ENCODE measurements at regions not wholly inside any gene's neighbourhood (a gene's known extent, or its start where the extent isn't known, plus 50 kb on each side); places are given as distances from the start of the nearest gene placed in this dataset.

DNA sequence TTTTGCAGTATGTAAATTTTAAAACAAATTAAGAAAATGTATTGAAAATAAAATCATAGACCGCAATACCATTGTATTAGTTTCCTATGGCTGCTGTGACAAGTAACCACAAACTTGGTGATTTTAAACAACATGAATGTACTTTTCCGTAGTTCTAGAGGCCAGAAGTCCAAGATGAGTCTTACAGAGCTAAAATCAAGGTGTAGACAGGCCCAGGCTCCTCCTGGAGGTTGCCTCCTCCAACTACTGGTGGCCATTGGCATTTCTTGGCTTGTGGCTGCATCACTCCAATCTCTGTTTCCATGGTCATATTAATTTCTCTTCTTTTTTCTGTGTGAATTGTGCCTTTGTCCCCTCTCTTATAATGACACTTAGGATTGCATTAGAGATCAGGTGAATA lies 59.2 kb upstream of the ETAA1 start:
- in situ Hi-C loops (cut with HindIII; ENCODE audit: low pct_unique_long_range_greater_than_20kb, low sequenced_read_pairs), result no loop called here
- DNase-seq (ENCODE audit: low read depth in 1 of 2, low spot score in 1 of 2), result no peak
- TF ChIP-seq JUND (IDR thresholded peaks at IDR 0.05; ENCODE audit: low read depth), result no peak

DNA sequence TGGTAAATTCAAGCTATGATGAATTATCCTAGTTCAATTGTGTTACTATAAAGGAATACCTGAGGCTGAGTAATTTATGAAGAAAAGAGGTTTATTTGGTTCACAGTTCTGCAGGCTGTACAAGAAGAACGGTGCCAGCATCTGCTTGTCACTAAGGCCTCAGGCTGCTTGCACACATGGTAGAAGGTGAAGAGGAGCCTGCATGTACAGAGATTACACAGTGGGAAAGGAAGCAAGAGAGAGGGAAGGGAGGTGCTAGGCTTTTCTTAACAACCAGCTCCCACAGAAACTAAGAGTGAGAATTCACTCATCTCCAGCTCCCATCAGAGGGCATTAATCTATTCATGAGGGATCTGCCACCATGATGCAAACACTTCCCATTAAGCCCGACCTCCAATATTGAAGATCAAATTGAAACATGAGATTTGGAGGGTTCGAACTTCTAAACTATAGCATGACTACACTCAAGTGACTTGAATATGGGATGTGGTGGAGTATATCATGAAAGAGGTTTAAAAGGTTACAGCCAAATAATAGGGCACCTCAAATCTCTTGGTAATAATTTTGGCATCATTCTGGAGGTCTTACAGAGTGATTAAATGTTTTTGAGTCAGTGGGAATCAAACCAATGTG lies 58.4 kb upstream of the ETAA1 start:
- in situ Hi-C loops (cut with HindIII; ENCODE audit: low pct_unique_long_range_greater_than_20kb, low sequenced_read_pairs), result no loop called here
- no peak for TF ChIP-seq JUND (IDR thresholded peaks at IDR 0.05; ENCODE audit: low read depth)
- no peak for DNase-seq (ENCODE audit: low read depth in 1 of 2, low spot score in 1 of 2)

DNA sequence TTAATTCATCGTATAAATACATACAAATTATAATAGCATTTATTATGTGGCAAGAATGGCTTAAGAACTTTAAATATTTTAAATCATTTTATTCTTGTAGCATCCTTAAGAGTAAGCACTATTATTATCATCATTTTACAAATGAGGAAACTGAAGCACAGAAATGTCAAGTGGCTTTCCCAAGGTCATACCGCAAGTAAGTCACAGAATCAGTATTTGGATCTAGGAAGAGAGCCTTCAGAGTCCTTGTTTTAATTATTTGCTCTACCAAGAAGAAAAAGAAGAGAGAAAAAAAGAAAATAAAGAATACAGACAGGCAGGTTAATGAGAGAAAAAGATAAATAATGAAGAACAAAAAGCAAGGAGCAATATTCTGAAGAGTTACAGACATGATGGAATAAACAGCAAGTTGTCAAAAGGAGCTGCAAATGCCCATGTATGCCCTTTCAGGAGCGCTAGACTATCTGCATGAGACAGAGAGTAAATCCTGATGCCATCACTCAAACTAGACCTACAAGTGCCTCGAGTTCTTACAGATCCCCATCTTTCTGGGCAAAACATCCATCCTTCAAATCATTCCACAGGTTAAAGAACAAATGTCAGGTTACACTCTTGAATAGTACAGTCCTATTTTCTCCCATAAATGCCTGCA lies 57.8 kb upstream of the ETAA1 start:
- in situ Hi-C loops (cut with HindIII; ENCODE audit: low pct_unique_long_range_greater_than_20kb, low sequenced_read_pairs), result no loop called here
- DNase-seq (ENCODE audit: low read depth in 1 of 2, low spot score in 1 of 2), result no peak
- TF ChIP-seq JUND (IDR thresholded peaks at IDR 0.05; ENCODE audit: low read depth), result no peak

DNA sequence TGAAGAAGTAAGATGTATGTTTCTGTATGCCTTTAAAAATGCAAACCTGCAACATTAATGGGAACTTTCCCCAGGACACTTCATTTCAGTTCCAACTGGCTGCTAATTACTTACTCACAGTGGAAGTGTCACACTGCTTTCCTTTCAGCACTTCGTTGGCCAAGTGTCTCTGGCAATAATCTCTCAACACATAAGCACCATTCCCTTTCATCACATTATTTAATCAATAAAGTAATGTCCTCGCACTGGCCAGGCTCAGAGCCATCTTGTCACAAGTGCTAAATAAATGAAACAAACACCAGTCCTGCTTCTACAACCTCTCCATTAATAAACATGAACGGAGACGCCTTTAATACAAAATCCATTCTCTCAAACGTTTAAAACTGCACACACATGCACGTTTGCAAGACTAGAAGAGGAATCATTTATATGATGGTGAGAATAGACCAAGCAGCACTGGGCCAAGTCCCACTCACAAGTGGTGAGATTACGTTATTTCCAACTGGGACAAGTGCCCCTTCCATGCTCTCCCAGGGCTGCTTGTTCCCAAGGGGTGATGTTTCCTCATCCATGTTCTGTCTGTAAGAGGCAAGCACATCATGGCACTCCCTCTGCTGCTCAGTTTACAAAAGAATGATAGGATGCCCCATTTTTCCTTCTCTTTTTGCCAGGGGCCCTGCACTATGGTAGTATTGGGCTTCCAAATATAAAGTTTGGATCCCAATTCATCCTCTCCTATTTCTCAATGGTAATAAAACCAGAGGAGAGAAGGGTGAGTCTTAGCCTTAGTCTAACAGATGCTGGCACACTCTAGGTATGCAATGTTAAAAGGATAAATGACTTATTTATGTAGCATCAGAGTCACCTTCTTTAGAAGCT lies 56.8 kb upstream of the ETAA1 start:
- no peak for TF ChIP-seq JUND (IDR thresholded peaks at IDR 0.05; ENCODE audit: low read depth)
- peak in 1 of 2 experiments; percentile 6 for DNase-seq (ENCODE audit: low read depth in 1 of 2, low spot score in 1 of 2)
- in situ Hi-C loops (cut with HindIII; ENCODE audit: low pct_unique_long_range_greater_than_20kb, low sequenced_read_pairs), result no loop called here

DNA sequence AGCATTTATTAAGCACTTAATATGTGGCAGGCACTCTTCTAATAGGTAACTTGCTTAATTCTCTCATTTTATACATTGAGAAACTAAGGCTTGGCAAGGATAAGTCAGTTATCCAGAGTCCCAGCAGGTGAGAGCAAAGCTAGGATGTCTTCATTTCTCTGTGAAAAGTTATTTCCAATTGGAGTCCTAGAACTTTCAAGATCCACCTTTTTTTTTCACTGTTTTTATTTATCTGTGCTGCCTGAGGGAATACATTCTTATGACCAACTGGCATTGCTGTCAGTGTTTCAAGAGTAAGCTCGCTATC lies 56.2 kb upstream of the ETAA1 start:
- no peak for TF ChIP-seq JUND (IDR thresholded peaks at IDR 0.05; ENCODE audit: low read depth)
- no peak for DNase-seq (ENCODE audit: low read depth in 1 of 2, low spot score in 1 of 2)
- in situ Hi-C loops (cut with HindIII; ENCODE audit: low pct_unique_long_range_greater_than_20kb, low sequenced_read_pairs), result no loop called here

DNA sequence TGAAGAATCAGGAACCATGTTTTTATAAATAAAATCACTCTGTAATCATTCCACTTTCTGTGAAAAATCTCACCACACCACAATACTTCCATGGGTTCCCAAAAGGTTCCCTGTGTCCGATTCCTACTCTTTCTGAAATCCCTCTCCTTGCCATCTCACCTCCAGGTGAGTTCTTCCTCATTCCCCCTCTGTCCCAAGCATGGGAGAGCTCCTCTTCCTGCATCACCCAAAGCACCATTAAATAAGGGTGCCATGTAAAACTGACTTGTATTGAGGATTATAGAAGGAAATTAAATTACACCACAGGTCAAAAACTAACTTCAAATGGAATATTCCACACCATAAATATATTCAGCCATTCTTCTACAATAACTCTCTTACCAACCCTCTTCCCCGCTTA lies 55.8 kb upstream of the ETAA1 start:
- TF ChIP-seq JUND (IDR thresholded peaks at IDR 0.05; ENCODE audit: low read depth), result no peak
- no peak for DNase-seq (ENCODE audit: low read depth in 1 of 2, low spot score in 1 of 2)
- in situ Hi-C loops (cut with HindIII; ENCODE audit: low pct_unique_long_range_greater_than_20kb, low sequenced_read_pairs), result no loop called here

DNA sequence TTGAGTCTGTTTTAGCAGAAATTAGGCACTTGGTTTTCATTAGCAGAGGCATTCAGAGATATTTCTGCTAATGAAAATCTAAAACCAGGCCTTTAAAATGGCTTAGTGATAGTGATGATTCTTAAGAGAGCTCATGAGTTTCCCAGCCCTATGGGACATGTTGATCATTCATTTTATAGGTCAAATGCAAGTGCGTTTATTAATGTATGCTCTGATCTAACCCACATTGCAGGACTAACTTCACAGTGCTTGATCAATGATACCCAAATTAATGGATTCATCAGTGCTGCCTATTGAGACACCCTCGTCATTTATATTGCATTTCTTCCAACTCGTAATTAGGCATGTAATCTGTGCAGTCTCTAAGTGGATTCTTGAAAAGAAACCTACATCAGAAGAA lies 54.7 kb upstream of the ETAA1 start:
- DNase-seq (ENCODE audit: low read depth in 1 of 2, low spot score in 1 of 2), result no peak
- in situ Hi-C loops (cut with HindIII; ENCODE audit: low pct_unique_long_range_greater_than_20kb, low sequenced_read_pairs), result no loop called here
- TF ChIP-seq JUND (IDR thresholded peaks at IDR 0.05; ENCODE audit: low read depth), result no peak

DNA sequence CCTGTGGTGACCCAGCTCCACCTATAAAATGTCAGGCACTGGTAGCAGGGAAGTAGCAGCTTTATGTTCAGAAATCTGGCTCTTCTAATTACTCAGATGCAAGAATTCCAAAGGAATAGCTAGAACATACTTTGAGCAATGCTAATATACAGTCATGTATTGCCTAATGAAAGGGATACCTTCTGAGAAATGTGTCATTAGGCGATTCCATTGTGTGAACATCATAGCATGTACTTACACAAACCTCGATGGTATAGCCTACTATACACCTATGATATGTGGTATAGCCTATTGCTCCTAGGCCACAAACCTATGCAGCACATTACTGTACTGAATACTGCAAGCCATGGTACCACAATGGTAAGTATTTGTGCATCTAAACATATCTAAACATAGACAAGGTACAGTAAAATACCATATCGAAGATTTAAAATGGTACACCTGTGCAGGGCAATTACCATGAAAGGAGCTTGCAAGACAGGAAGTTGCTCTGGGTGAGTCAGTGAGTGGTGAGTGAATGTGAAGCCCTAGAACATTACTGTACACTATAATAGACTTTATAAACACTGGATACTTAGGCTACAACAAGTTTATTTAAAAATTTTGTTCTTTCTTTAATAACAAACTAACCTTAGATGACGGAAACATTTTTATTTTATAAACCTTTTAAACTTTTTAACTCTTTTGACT lies 50.3 kb upstream of the ETAA1 start:
- DNase-seq (ENCODE audit: low read depth in 1 of 2, low spot score in 1 of 2), result no peak
- in situ Hi-C loops (cut with HindIII; ENCODE audit: low pct_unique_long_range_greater_than_20kb, low sequenced_read_pairs), result no loop called here
- no peak for TF ChIP-seq JUND (IDR thresholded peaks at IDR 0.05; ENCODE audit: low read depth)
